Mesendoderm (in vitro differentiated cells): ENCODE measurements at regions not wholly inside any gene's neighbourhood (a gene's known extent, or its start where the extent isn't known, plus 50 kb on each side); places are given as distances from the start of the nearest gene placed in this dataset.

Experiments used
- DNase-seq: peaks from one replicate; pipeline ENCODE4 v3.0.0; 2013
- H2AK5ac ChIP-seq: 2 replicates; pipeline ENCODE4 v1.6.1; 2013; ENCODE audit warnings: low read length, inconsistent platforms
- H2BK120ac ChIP-seq: 2 replicates; pipeline ENCODE4 v1.6.1; 2013; ENCODE audit warnings: low read depth, mild to moderate bottlenecking, low read length, moderate library complexity, mixed read lengths
- H2BK15ac ChIP-seq: replicated peaks from 2 replicates; pipeline ENCODE4 v1.6.1; 2013; ENCODE audit warnings: low read depth, mild to moderate bottlenecking, moderate library complexity
- H2BK5ac ChIP-seq: 2 replicates; pipeline ENCODE4 v1.6.1; 2013; ENCODE audit warnings: low read length, inconsistent platforms
- H3K18ac ChIP-seq: 2 replicates; pipeline ENCODE4 v1.6.1; 2013; ENCODE audit warnings: mild to moderate bottlenecking, low read length, mixed read lengths
- H3K23ac ChIP-seq: one replicate; pipeline ENCODE4 v1.6.1; 2013; ENCODE audit warnings: low read length
- H3K27ac ChIP-seq: 2 replicates; pipeline ENCODE4 v1.5.1; 2013; ENCODE audit warnings: low read depth, mild to moderate bottlenecking, inconsistent platforms, low read length, moderate library complexity
- H3K27me3 ChIP-seq: 2 replicates; pipeline ENCODE4 v1.6.1; 2013; ENCODE audit warnings: low read length, control low read depth, mild to moderate bottlenecking, inconsistent platforms; ENCODE audit not compliant: insufficient read depth, poor library complexity
- H3K36me3 ChIP-seq: 2 replicates; pipeline ENCODE4 v1.6.1; 2013; ENCODE audit warnings: low read length, inconsistent platforms; ENCODE audit not compliant: control insufficient read depth, insufficient read depth
- H3K4ac ChIP-seq: one replicate; pipeline ENCODE4 v1.6.1; 2013; ENCODE audit warnings: low read depth, mild to moderate bottlenecking, low read length, moderate library complexity
- H3K4me1 ChIP-seq: 2 replicates; pipeline ENCODE4 v1.6.1; 2013; ENCODE audit warnings: low read depth, low read length, inconsistent platforms; ENCODE audit not compliant: control insufficient read depth
- H3K4me2 ChIP-seq: 2 replicates; pipeline ENCODE4 v1.6.1; 2013; ENCODE audit warnings: low read length
- H3K4me3 ChIP-seq: 2 replicates; pipeline ENCODE4 v1.5.1; 2013; ENCODE audit warnings: mild to moderate bottlenecking, low read length
- H3K56ac ChIP-seq: one replicate; pipeline ENCODE4 v1.6.1; 2013; ENCODE audit warnings: low read length
- H3K79me1 ChIP-seq: 2 replicates; pipeline ENCODE4 v1.6.1; 2013; ENCODE audit warnings: low read length, inconsistent platforms
- H3K79me2 ChIP-seq: 2 replicates; pipeline ENCODE4 v1.6.1; 2013; ENCODE audit warnings: mild to moderate bottlenecking, low read length; ENCODE audit not compliant: control insufficient read depth, insufficient read depth
- H3K9ac ChIP-seq: 2 replicates; pipeline ENCODE4 v1.6.1; 2013; ENCODE audit warnings: low read length, inconsistent platforms
- H4K5ac ChIP-seq: one replicate; pipeline ENCODE4 v1.6.1; 2013; ENCODE audit warnings: low read length
- H4K8ac ChIP-seq: one replicate; pipeline ENCODE4 v1.6.1; 2013; ENCODE audit warnings: low read depth, mild to moderate bottlenecking, control low read depth, low read length, moderate library complexity
- WGBS: extraction: QIAGEN DNeasy Blood & Tissue Kit; methylation state at CpG from one replicate; pipeline ENCODE4 v1.1.7; 2013; ENCODE audit warnings: low lambda C conversion rate, missing lambda C conversion rate; ENCODE audit not compliant: insufficient coverage; ENCODE audit errors: extremely low coverage; 5-methylcytosine and 5-hydroxymethylcytosine counted together

DNA sequence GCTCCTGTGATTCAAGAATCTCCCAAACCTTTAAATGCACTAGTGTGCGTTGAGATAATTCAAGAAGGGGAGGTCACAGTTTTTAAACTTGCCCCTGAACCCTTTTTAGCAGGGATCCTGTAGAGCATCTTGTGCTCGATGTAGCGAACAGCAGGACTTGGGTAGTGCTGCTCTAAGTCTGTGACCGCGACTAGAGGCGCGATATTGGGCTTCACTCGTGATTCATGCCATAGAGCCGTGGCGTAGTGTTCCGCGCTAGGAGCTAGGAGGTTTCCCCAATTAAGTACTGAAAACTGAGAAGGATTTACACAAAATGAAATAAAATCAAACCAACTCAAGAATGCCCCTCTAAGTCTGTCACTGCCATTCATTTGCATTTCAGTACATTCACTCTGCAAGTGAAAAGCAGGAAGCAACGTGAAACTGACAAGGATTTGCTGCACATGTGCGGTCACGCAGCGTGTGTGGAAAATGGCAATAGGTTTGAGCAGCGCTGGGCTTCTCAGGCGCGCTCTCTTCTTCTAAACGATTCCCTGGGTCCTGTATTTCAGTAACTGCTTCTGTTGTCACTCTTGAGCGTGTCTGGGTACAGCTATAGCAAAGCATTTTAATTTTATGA, 1135.9 kb upstream of the WWC1 start:
- no CpG with 5 or more reads among the region's 21 CpGs for WGBS
- H3K4me1 ChIP-seq = no peaks in the 10 kb centered on the region

DNA sequence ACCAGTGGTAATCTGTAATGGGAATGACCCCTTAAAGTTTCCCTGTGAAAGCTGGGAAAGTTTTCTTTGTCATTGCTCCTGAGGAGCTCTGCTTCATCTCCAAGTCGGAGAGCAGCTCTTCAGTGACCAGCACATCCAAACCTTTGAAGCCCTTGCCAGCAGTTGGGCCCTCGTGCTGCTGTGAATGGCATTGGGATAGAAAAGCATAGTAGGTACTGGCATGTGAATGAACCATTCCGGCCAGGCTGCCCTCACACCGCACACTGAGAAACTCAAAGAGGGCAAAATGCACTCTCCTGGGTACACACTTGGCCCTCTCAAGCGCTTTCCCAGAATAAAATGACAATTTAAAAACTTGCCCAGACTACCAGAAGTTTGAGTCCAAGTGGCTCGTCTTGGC, 1135.0 kb upstream of the WWC1 start:
- H3K79me1 ChIP-seq = no peaks in the 10 kb centered on the region

More for the DNA sequence above, 1135.9 kb upstream of the WWC1 start:
- H3K36me3 ChIP-seq = no peaks in the 10 kb centered on the region
- H2BK120ac ChIP-seq = no peak overlapping the region
- H2AK5ac ChIP-seq = no peak overlapping the region
- no peaks in the 10 kb centered on the region for H3K27me3 ChIP-seq
- no peak for DNase-seq
- no peaks in the 10 kb centered on the region for H3K79me1 ChIP-seq
- no peak overlapping the region for H2BK15ac ChIP-seq
- H3K4me3 ChIP-seq = no peak overlapping the region
- H3K18ac ChIP-seq = no peak overlapping the region
- no peak overlapping the region for H3K9ac ChIP-seq
- H3K4ac ChIP-seq = no peak overlapping the region
- no peak overlapping the region for H2BK5ac ChIP-seq
- H3K4me2 ChIP-seq = no peak overlapping the region
- H3K27ac ChIP-seq = no peak overlapping the region
- no peak overlapping the region for H3K56ac ChIP-seq
- no peak overlapping the region for H4K5ac ChIP-seq
- no peaks in the 10 kb centered on the region for H3K79me2 ChIP-seq
- H3K23ac ChIP-seq = no peak overlapping the region
- no peak overlapping the region for H4K8ac ChIP-seq

DNA sequence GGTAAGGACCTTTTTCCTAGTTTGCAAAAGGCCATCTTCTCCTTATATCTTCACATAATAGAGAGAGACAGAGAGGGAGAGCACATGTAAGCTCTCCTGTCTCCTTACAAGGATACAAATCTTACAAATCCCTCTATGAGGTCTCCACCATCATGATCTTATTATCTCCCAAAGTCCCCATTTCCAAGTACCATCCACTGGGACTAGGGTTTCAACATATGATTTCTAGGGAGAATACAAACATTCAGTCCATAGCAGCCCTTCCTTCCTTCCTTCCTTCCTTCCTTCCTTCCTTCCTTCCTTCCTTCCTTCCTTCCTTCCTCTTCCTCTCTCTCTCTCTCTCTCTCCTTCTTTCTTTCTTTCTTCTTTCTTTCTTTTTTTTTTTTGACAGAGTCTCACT, 1132.9 kb upstream of the WWC1 start:
- Histone ChIP-seq H2AK5ac (no peak overlapping the region), H3K18ac (no peak overlapping the region), H3K27me3 (no peaks in the 10 kb centered on the region), H3K4me3 (no peak overlapping the region), H3K36me3 (no peaks in the 10 kb centered on the region), H3K79me1 (no peaks in the 10 kb centered on the region), H3K4ac (no peak overlapping the region), H3K56ac (no peak overlapping the region), H3K79me2 (no peaks in the 10 kb centered on the region), H2BK120ac (no peak overlapping the region), H4K8ac (no peak overlapping the region), H3K27ac (no peak overlapping the region), H4K5ac (no peak overlapping the region), H2BK15ac (no peak overlapping the region), H3K23ac (no peak overlapping the region), H3K4me2 (no peak overlapping the region), H3K9ac (no peak overlapping the region), H3K4me1 (no peaks in the 10 kb centered on the region), H2BK5ac (no peak overlapping the region)
- DNase-seq = no peak

More for the DNA sequence above, 1135.0 kb upstream of the WWC1 start:
- DNase-seq = no peak
- Histone ChIP-seq H2BK120ac (no peak overlapping the region), H3K18ac (no peak overlapping the region), H3K36me3 (no peaks in the 10 kb centered on the region), H4K5ac (no peak overlapping the region), H3K4me3 (no peak overlapping the region), H3K4me2 (no peak overlapping the region), H3K23ac (no peak overlapping the region), H3K27ac (no peak overlapping the region), H3K4ac (no peak overlapping the region), H3K4me1 (no peaks in the 10 kb centered on the region), H3K9ac (no peak overlapping the region), H3K56ac (no peak overlapping the region), H3K27me3 (no peaks in the 10 kb centered on the region), H2AK5ac (no peak overlapping the region), H2BK5ac (no peak overlapping the region), H2BK15ac (no peak overlapping the region), H3K79me2 (no peaks in the 10 kb centered on the region), H4K8ac (no peak overlapping the region)
- no CpG with 5 or more reads among the region's 6 CpGs for WGBS

DNA sequence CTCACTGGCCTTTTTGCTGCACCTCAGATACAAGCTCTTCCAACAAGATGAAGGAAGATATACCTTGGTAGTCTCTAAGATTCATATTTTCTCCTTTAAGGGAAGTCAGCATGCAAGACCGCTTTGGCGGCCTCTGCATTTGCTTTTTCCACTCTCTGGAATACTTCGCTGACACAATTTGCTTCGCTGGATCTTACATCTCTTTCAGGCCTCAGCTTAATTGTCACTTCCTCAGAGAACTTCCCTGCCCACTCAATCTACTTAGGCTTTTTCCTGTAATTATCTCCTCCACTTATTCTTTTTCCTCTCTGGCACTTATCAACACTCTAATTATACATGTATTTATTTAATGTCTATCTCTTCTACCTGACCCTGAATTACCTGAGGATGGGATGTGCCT, 1131.1 kb upstream of the WWC1 start:
- Histone ChIP-seq H3K23ac (no peak overlapping the region), H3K79me1 (no peaks in the 10 kb centered on the region), H3K18ac (no peak overlapping the region), H3K4me3 (no peak overlapping the region), H2BK120ac (no peak overlapping the region), H3K9ac (no peak overlapping the region), H3K4me2 (no peak overlapping the region), H3K27me3 (no peaks in the 10 kb centered on the region), H2BK5ac (no peak overlapping the region), H3K27ac (no peak overlapping the region), H3K56ac (no peak overlapping the region), H3K4me1 (no peaks in the 10 kb centered on the region), H3K4ac (no peak overlapping the region), H3K79me2 (no peaks in the 10 kb centered on the region), H2AK5ac (no peak overlapping the region), H2BK15ac (no peak overlapping the region), H4K5ac (no peak overlapping the region), H4K8ac (no peak overlapping the region), H3K36me3 (no peaks in the 10 kb centered on the region)
- DNase-seq = no peak
- WGBS = no CpG with 5 or more reads among the region's 4 CpGs

DNA sequence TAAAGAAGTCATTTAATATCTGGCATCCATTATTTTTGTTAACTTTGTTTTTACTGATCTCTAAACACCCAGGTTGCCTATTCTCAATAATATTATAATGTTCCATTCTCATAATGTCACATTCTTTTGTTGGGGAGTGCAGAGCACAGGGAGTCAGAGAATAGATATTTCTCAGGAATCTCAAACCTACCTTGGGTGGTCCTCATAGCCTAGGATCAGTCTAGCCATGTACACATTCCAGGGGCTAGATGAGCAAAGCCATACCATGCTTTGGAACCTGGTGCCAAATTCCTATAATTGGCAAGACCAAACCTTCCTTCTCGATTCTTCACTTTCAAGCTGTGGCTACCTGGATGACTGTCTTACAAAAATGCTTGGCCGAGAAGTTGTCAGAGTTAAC, 1124.7 kb upstream of the WWC1 start:
- Histone ChIP-seq H3K4me1 (no peaks in the 10 kb centered on the region), H2BK15ac (no peak overlapping the region)

DNA sequence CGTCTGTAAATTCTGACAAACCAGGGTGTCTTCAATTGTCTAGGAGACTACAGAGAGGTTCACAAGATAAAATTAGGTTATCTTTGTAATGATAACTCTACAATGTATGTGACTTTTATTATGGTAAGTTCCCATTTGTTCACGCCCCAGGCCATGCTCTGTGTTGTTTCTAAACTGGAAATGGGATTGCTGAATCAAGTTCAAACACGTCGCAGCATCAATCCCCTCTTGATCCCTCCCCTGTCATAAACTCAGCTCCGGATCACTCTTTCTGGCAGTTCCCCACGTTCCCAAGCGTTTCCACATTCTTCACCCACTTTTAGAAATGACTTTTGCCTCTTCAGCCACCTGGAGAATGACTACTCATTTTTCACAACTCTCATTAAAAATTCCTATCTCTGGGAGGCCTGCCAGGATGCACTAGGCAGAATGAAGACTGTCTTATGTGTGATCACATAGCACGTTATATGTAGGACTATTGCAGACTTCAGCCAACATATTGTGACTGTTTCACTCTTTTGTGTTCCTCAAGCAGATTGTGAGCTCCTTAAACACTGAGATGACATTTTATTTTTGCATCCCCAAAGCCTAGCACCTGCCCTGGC, 1124.2 kb upstream of the WWC1 start:
- no peak overlapping the region for H3K23ac ChIP-seq
- no peak overlapping the region for H3K4ac ChIP-seq
- WGBS = no CpG with 5 or more reads among the region's 8 CpGs

More for the DNA sequence above, 1124.7 kb upstream of the WWC1 start:
- Histone ChIP-seq H2BK120ac (no peak overlapping the region), H2AK5ac (no peak overlapping the region), H4K8ac (no peak overlapping the region), H3K56ac (no peak overlapping the region), H3K4me3 (no peak overlapping the region), H3K27me3 (no peaks in the 10 kb centered on the region), H4K5ac (no peak overlapping the region), H3K23ac (no peak overlapping the region), H3K79me2 (no peaks in the 10 kb centered on the region), H3K36me3 (no peaks in the 10 kb centered on the region), H3K9ac (no peak overlapping the region), H3K4me2 (no peak overlapping the region), H3K4ac (no peak overlapping the region), H3K79me1 (no peaks in the 10 kb centered on the region), H3K27ac (no peak overlapping the region), H3K18ac (no peak overlapping the region), H2BK5ac (no peak overlapping the region)
- no CpG with 5 or more reads among the region's 2 CpGs for WGBS
- no peak for DNase-seq

More for the DNA sequence above, 1124.2 kb upstream of the WWC1 start:
- Histone ChIP-seq H3K4me3 (no peak overlapping the region), H2BK15ac (no peak overlapping the region), H3K36me3 (no peaks in the 10 kb centered on the region), H3K79me2 (no peaks in the 10 kb centered on the region), H2AK5ac (no peak overlapping the region), H4K5ac (no peak overlapping the region), H2BK5ac (no peak overlapping the region), H4K8ac (no peak overlapping the region), H2BK120ac (no peak overlapping the region), H3K4me1 (no peaks in the 10 kb centered on the region), H3K27ac (no peak overlapping the region), H3K56ac (no peak overlapping the region), H3K9ac (no peak overlapping the region), H3K27me3 (no peaks in the 10 kb centered on the region), H3K4me2 (no peak overlapping the region), H3K79me1 (no peaks in the 10 kb centered on the region), H3K18ac (no peak overlapping the region)
- DNase-seq = no peak
